H9 (cell line): ENCODE measurements at regions not wholly inside any gene's neighbourhood (a gene's known extent, or its start where the extent isn't known, plus 50 kb on each side); places are given as distances from the start of the nearest gene placed in this dataset.
A peak's percentile ranks its signal among the peaks of the same experiment; 100 is the strongest.

ENCODE experiments used
- DNase-seq: peaks from one replicate; pipeline ENCODE4 v3.0.0-alpha.2; 2017
- H2AFZ ChIP-seq: one replicate; pipeline ENCODE4 v1.6.1; 2013; ENCODE audit warnings: mild to moderate bottlenecking, low read length, control low read depth, moderate library complexity
- H2AK5ac ChIP-seq: 2 replicates; pipeline ENCODE4 v1.6.1; 2013; ENCODE audit warnings: low read length, control low read depth, mixed read lengths; ENCODE audit not compliant: insufficient read length
- H2BK120ac ChIP-seq: one replicate; pipeline ENCODE4 v1.6.1; 2013; ENCODE audit warnings: low read depth, mild to moderate bottlenecking, low read length, control low read depth, inconsistent platforms; ENCODE audit not compliant: poor library complexity, severe bottlenecking
- H2BK12ac ChIP-seq: 2 replicates; pipeline ENCODE4 v1.6.1; 2013; ENCODE audit warnings: low read length, control low read depth, mixed read lengths, low read depth; ENCODE audit not compliant: insufficient read length
- H2BK15ac ChIP-seq: 2 replicates; pipeline ENCODE4 v1.6.1; 2013; ENCODE audit warnings: low read depth, low read length, control low read depth
- H2BK20ac ChIP-seq: one replicate; pipeline ENCODE4 v1.6.1; 2013; ENCODE audit warnings: low read depth, mild to moderate bottlenecking, low read length, control low read depth, inconsistent platforms; ENCODE audit not compliant: poor library complexity, severe bottlenecking
- H2BK5ac ChIP-seq: 2 replicates; pipeline ENCODE4 v1.6.1; 2013; ENCODE audit warnings: low read length, control low read depth, mixed read lengths; ENCODE audit not compliant: insufficient read length
- H3K14ac ChIP-seq: 2 replicates; pipeline ENCODE4 v1.6.1; 2013; ENCODE audit warnings: low read length, control low read depth; ENCODE audit not compliant: insufficient read depth
- H3K18ac ChIP-seq: 2 replicates; pipeline ENCODE4 v1.6.1; 2013; ENCODE audit warnings: low read depth, mild to moderate bottlenecking, mixed read lengths, low read length, control low read depth; ENCODE audit not compliant: insufficient read length
- H3K23ac ChIP-seq: 2 replicates; pipeline ENCODE4 v1.6.1; 2013; ENCODE audit warnings: low read length, control low read depth, mixed read lengths, low read depth; ENCODE audit not compliant: insufficient read length
- H3K23me2 ChIP-seq: 2 replicates; pipeline ENCODE4 v1.6.1; 2013; ENCODE audit warnings: low read depth, mild to moderate bottlenecking, mixed read lengths, low read length, control low read depth; ENCODE audit not compliant: insufficient read length, poor library complexity, severe bottlenecking
- H3K27ac ChIP-seq: 2 replicates; pipeline ENCODE4 v1.5.1; 2013; ENCODE audit warnings: low read length, control low read depth, mixed read lengths, low read depth; ENCODE audit not compliant: insufficient read length
- H3K27me3 ChIP-seq: 2 replicates; pipeline ENCODE4 v1.6.1; 2013; ENCODE audit warnings: low read length, control low read depth, inconsistent platforms; ENCODE audit not compliant: insufficient read depth
- H3K4ac ChIP-seq: 2 replicates; pipeline ENCODE4 v1.6.1; 2013; ENCODE audit warnings: low read depth, mild to moderate bottlenecking, control low read depth, inconsistent platforms, low read length, moderate library complexity
- H3K4me1 ChIP-seq: 2 replicates; pipeline ENCODE4 v1.6.1; 2013; ENCODE audit warnings: low read length, control low read depth, inconsistent platforms; ENCODE audit not compliant: insufficient read depth
- H3K4me2 ChIP-seq: 2 replicates; pipeline ENCODE4 v1.6.1; 2013; ENCODE audit warnings: low read length, control low read depth, mixed read lengths; ENCODE audit not compliant: insufficient read length, insufficient read depth
- H3K56ac ChIP-seq: 2 replicates; pipeline ENCODE4 v1.6.1; 2013; ENCODE audit warnings: low read depth, mild to moderate bottlenecking, mixed read lengths, low read length, control low read depth; ENCODE audit not compliant: insufficient read length
- H3K79me1 ChIP-seq: 2 replicates; pipeline ENCODE4 v1.6.1; 2013; ENCODE audit warnings: low read depth, mild to moderate bottlenecking, moderate library complexity, low read length, control low read depth, inconsistent platforms; ENCODE audit not compliant: insufficient read depth, poor library complexity, severe bottlenecking
- H3K79me2 ChIP-seq: 2 replicates; pipeline ENCODE4 v1.6.1; 2013; ENCODE audit warnings: low read length, control low read depth, inconsistent platforms; ENCODE audit not compliant: insufficient read depth
- H3K9ac ChIP-seq: 2 replicates; pipeline ENCODE4 v1.6.1; 2013; ENCODE audit warnings: low read length, control low read depth, mixed read lengths; ENCODE audit not compliant: insufficient read length; ENCODE audit errors: extremely low read depth
- H3K9me3 ChIP-seq: one replicate; pipeline ENCODE4 v1.6.1; 2013; ENCODE audit warnings: low read depth, low read length, inconsistent platforms; ENCODE audit not compliant: control insufficient read depth
- H3T11ph ChIP-seq: one replicate; pipeline ENCODE4 v1.6.1; 2013; ENCODE audit warnings: mild to moderate bottlenecking, low read length, control low read depth, inconsistent platforms
- H4K20me1 ChIP-seq: one replicate; pipeline ENCODE4 v1.6.1; 2013; ENCODE audit not compliant: control insufficient read depth, insufficient read length, insufficient read depth
- H4K5ac ChIP-seq: 2 replicates; pipeline ENCODE4 v1.6.1; 2013; ENCODE audit warnings: low read depth, mild to moderate bottlenecking, mixed read lengths, low read length, control low read depth; ENCODE audit not compliant: insufficient read length
- H4K8ac ChIP-seq: replicated peaks from 2 replicates; pipeline ENCODE4 v1.6.1; 2013; ENCODE audit warnings: low read length, control low read depth, mixed read lengths, low read depth; ENCODE audit not compliant: insufficient read length
- H4K91ac ChIP-seq: 2 replicates; pipeline ENCODE4 v1.6.1; 2013; ENCODE audit warnings: low read depth, mild to moderate bottlenecking, moderate library complexity, mixed read lengths, low read length, control low read depth; ENCODE audit not compliant: insufficient read length
- H3K27ac Mint-ChIP-seq, 3 experiments: 2 replicates in 2 of 3; 3 replicates in 1 of 3; pipeline ENCODE4 v1.8.0; 2020 to 2021; ENCODE audit warnings: mixed read lengths in 3 of 3, mild to moderate bottlenecking in 1 of 3, moderate library complexity in 1 of 3
- H3K27me3 Mint-ChIP-seq: 2 replicates; pipeline ENCODE4 v1.8.0; 2021; ENCODE audit warnings: low read depth, mild to moderate bottlenecking, moderate library complexity, mixed read lengths
- H3K36me3 Mint-ChIP-seq, 3 experiments: 2 replicates in 2 of 3; 3 replicates in 1 of 3; pipeline ENCODE4 v1.8.0; 2020 to 2021; ENCODE audit warnings: low read depth in 3 of 3, mixed read lengths in 3 of 3; ENCODE audit not compliant: insufficient read depth in 1 of 3
- H3K4me1 Mint-ChIP-seq, 2 experiments: 2 replicates each; pipeline ENCODE4 v1.8.0; 2020; ENCODE audit warnings: mixed read lengths in 2 of 2
- H3K4me3 Mint-ChIP-seq, 2 experiments: 2 replicates in 1 of 2; 3 replicates in 1 of 2; pipeline ENCODE4 v1.8.0; 2020 to 2021; ENCODE audit warnings: mild to moderate bottlenecking in 2 of 2, mixed read lengths in 2 of 2, moderate library complexity in 1 of 2
- H3K9me3 Mint-ChIP-seq, 2 experiments: 2 replicates in 1 of 2; 3 replicates in 1 of 2; pipeline ENCODE4 v1.8.0; 2020; ENCODE audit warnings: mild to moderate bottlenecking in 2 of 2, mixed read lengths in 2 of 2, moderate library complexity in 1 of 2
- CTCF ChIP-seq: fragments of 200-600 bp; sonication (generic); conservative IDR thresholded peaks from 3 replicates; pipeline ENCODE4 v1.8.0; 2021; ENCODE audit warnings: antibody characterized with exemption, mild to moderate bottlenecking
- WGBS: extraction: QIAGEN DNeasy Blood & Tissue Kit; methylation state at CpG from one replicate; pipeline ENCODE4 v1.1.7; 2013; ENCODE audit warnings: missing lambda C conversion rate, low lambda C conversion rate, mixed read lengths; ENCODE audit not compliant: insufficient read length; ENCODE audit errors: extremely low coverage; 5-methylcytosine and 5-hydroxymethylcytosine counted together

- no peak overlapping the region for H3K18ac ChIP-seq
- no peak overlapping the region for H2BK15ac ChIP-seq
- TF ChIP-seq CTCF, result no peak
- peak overlapping the region; percentile 20 for H3K27ac ChIP-seq
- H3K4me2 ChIP-seq, result peak overlapping the region; percentile 34
- no peak overlapping the region for H3K56ac ChIP-seq
- Mint-ChIP-seq H3K9me3 (no peaks in the 10 kb centered on the region), H3K27ac (peak overlapping the region in 2 of 3 experiments; percentile 2 to 59; a peak in 4 of 7 replicates), H3K36me3 (no peaks in the 10 kb centered on the region; a peak in 1 of 7 replicates), H3K4me3 (peak overlapping the region in 1 of 2 experiments; percentile 52; a peak in 2 of 5 replicates), H3K4me1 (peaks cover 67 to 73% of the 10 kb centered on the region in 2 experiments), H3K27me3 (peaks cover 7% of the 10 kb centered on the region)
- no peak overlapping the region for H2BK20ac ChIP-seq
- 50% methylated on average over 1 of the region's 6 CpGs for WGBS
- no peak overlapping the region for H2AK5ac ChIP-seq
- H3K23ac ChIP-seq, result no peak overlapping the region
- H3K79me2 ChIP-seq, result no peaks in the 10 kb centered on the region
- H2BK5ac ChIP-seq, result no peak overlapping the region
- no peaks in the 10 kb centered on the region for H3K27me3 ChIP-seq
- peaks cover 18% of the 10 kb centered on the region; the same call in 1 of the 2 replicates for H3K4me1 ChIP-seq
- no peaks in the 10 kb centered on the region for H3K23me2 ChIP-seq
- no peak overlapping the region for H4K8ac ChIP-seq
- no peak overlapping the region for H2BK120ac ChIP-seq
- H4K91ac ChIP-seq, result no peak overlapping the region
- no peaks in the 10 kb centered on the region for H4K20me1 ChIP-seq
- H3T11ph ChIP-seq, result no peak overlapping the region
- H4K5ac ChIP-seq, result no peak overlapping the region
- H2BK12ac ChIP-seq, result no peak overlapping the region
- H3K9ac ChIP-seq, result no peak overlapping the region
- H3K9me3 ChIP-seq, result no peaks in the 10 kb centered on the region
- no peak overlapping the region for H3K14ac ChIP-seq
- DNase-seq, result peak; percentile 71
- no peak overlapping the region for H3K4ac ChIP-seq
- H3K79me1 ChIP-seq, result no peaks in the 10 kb centered on the region
- H2AFZ ChIP-seq, result no peak overlapping the region
Observed at GRCh38 chr16:74026373-74027281, 270.0 kb upstream of the PSMD7 start.
